22Rv1 (cell line): ENCODE measurements at regions not wholly inside any gene's neighbourhood (a gene's known extent, or its start where the extent isn't known, plus 50 kb on each side); places are given as distances from the start of the nearest gene placed in this dataset.

Experiments
- CTCF ChIP-seq: fragments of 450-650 bp; IDR thresholded peaks from 2 replicates; pipeline ENCODE4 v1.5.1; 2017; ENCODE audit warnings: mild to moderate bottlenecking
- ZFX ChIP-seq: fragments of 450-650 bp; IDR thresholded peaks from 2 replicates; pipeline ENCODE4 v1.6.1; 2017; ENCODE audit warnings: antibody characterized with exemption, borderline replicate concordance

- no peak for TF ChIP-seq CTCF
- no peak for TF ChIP-seq ZFX
Measured at GRCh38 chr12:107551434-107551833, 134.2 kb upstream of the PWP1 start.
